ENCODE measurements at regions not wholly inside any gene's neighbourhood (a gene's known extent, or its start where the extent isn't known, plus 50 kb on each side); places are given as distances from the start of the nearest gene placed in this dataset.

- DNase-seq (ENCODE audit: extremely low read depth in 1 of 11, low read depth in 9 of 11, low spot score in 4 of 11), result no peak
Measured at GRCh38 chr18:26794230-26795101, 71.0 kb downstream of the AQP4 start.

- DNase-seq (ENCODE audit: extremely low read depth in 1 of 11, low read depth in 9 of 11, low spot score in 4 of 11), result no peak
Measured at GRCh38 chr18:26792661-26793060, 72.8 kb downstream of the AQP4 start.

DNA sequence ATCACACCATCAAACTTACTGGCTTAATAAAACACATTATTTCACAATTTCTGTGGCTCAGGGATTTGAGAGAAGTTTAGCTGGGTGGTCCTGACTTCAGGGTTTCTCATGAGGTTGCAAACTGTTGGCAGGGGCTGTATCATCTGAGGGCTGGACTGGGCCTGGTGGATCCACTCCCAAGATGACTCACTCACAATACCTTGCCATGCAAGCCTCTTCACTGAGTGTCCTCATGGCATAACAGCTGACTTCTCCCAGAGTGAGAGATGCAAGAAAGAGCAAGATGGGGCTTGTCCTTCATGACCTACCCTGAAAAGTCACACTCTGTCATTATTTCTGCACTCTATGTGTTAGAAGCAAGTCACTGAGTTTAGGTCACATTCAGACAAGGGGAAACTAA is 73.8 kb downstream of the AQP4 start:
- no peak for DNase-seq (ENCODE audit: extremely low read depth in 1 of 11, low read depth in 9 of 11, low spot score in 4 of 11)

GRCh38 chr18:26784599-26784998 is 80.9 kb downstream of the AQP4 start:
- DNase-seq (ENCODE audit: extremely low read depth in 1 of 11, low read depth in 9 of 11, low spot score in 4 of 11), result no peak

DNA sequence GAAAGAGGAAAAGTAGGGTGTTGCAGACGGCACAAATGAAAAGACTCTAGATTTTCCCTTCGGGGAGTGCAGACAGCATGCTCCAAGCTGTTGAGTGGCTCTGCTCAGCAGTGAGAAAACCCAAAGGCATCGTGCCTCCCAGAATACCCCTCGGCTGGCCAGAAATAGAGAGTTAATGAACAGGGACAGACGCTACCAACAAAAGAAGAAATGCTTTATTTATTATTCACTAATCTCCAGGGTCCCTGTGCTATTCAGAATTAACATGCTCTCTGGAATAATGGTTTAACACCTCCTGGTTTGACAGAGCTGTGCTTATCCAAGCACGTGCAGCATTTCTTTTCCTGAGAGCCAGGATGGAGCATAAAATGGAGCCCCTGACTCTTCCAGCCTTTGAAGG is 82.3 kb downstream of the AQP4 start:
- DNase-seq (ENCODE audit: extremely low read depth in 1 of 11, low read depth in 9 of 11, low spot score in 4 of 11), result no peak

DNA sequence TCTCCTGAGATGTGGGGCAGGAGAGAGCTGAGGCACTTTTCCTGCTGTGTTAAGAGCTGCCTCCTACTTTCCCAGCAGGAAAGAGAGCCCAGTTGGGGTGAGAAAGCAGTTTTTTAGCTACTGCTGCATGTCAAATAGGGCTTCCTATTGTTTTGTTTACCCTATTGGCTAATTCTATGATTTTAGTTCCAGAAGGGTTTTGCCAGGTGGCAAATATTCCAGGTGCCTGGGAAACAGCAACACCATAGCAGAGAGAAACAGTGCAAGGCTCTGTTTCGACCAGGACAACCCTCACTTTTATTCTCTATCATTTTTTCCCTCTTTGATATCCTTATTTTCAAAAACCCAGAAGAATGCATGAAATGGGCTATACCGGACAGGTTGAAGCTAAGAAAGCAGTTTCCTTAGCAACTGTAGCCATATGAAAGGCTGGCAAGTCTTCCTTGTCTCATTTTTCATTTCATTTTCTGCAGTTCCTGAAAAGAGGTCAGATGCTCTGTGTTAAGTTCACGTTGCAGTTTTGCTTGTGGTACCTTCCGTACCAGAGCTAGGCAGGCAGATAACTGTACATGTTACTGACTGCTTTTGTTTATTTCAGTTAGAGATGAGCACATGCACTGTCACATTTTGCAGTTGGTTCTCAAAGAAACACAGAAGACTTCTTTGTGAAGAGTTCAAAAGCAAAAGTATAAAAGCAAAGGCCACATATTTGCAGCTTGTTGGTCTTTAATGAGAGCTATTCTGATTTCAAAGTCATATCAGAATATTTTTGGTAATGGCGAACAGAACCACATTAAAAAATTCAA is 84.8 kb downstream of the AQP4 start:
- DNase-seq (ENCODE audit: extremely low read depth in 1 of 11, low read depth in 9 of 11, low spot score in 4 of 11), result no peak

DNA sequence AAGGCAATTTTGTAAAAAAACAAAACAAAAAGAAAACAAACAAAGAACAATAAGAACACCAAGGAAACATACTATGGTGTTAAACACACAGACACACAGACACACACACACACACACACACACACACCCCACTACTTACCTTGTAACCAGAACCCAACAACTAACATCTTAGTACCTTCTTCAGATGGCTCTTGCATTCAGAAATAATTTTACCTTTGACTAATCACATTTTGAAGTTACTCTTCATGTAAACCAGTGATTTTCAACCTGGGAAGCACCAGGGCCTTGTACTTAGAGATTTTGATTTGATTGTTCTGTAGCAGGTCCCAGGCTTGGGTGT is 87.5 kb downstream of the AQP4 start:
- no peak for DNase-seq (ENCODE audit: extremely low read depth in 1 of 11, low read depth in 9 of 11, low spot score in 4 of 11)

DNA sequence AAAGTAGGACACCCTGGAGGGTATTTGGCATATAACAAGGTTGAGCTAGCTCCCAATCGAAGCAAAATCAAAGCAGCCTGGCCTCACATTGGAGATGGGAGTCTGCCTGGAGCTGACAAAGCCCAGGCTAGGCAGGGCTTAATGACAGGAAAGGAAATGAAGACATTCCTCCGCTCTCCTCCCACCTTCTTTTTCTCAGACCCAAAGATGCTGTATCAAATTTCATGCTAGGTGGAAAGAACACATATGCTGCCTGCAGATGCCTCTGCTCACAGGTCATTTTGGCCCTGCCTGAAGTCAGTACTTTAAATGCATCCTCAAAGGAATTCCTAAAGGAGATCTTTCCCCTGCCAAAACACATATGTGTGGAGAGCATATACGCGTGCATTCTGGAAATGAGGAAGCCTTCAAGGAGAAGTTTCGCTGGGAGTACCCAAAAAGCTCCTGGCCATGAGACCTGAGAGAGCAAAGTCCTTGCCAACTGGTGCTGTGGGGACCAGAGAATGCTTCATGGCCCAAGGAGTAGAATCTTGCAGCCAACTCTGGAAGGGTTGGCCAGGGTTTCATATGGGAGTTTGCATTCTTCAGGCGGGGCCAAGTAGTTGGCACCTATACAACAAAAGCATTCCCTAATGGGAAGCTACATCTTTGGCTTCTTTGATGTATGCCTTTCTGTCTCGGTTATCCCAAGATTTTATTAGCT is 88.0 kb downstream of the AQP4 start:
- peak in 8 of 11 donors; percentile 23 to 72 (median 48) for DNase-seq (ENCODE audit: extremely low read depth in 1 of 11, low read depth in 9 of 11, low spot score in 4 of 11)

- no peak for DNase-seq (ENCODE audit: extremely low read depth in 1 of 11, low read depth in 9 of 11, low spot score in 4 of 11)
Measured at GRCh38 chr18:26772691-26773090, 92.8 kb downstream of the AQP4 start.

DNA sequence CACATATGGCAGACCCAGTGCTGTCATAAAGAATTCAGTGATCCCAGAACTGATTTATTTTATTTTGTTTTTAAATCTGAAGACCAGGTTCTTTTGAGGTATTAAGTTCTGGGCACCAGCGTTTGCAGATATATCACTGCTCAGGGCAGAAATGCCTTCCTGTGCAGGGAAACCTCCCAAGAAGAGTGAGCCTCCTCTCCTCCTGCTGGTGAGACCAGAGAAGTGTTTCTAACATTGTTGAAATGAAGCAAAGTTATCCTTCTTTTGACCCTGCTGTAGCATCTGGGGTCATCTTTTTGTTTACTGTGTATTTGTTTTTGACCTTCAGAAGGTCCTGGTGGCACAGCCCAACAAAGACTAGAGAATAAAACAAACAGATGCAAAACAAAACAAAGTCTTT is 94.0 kb downstream of the AQP4 start:
- DNase-seq (ENCODE audit: extremely low read depth in 1 of 11, low read depth in 9 of 11, low spot score in 4 of 11), result no peak

- no peak for DNase-seq (ENCODE audit: extremely low read depth in 1 of 11, low read depth in 9 of 11, low spot score in 4 of 11)
Measured at GRCh38 chr18:26768385-26768784, 97.1 kb downstream of the AQP4 start.

- no peak for DNase-seq (ENCODE audit: extremely low read depth in 1 of 11, low read depth in 9 of 11, low spot score in 4 of 11)
Measured at GRCh38 chr18:26765498-26765897, 100.0 kb downstream of the AQP4 start.

GRCh38 chr18:26764586-26764985 is 100.9 kb downstream of the AQP4 start:
- DNase-seq (ENCODE audit: extremely low read depth in 1 of 11, low read depth in 9 of 11, low spot score in 4 of 11), result no peak

DNA sequence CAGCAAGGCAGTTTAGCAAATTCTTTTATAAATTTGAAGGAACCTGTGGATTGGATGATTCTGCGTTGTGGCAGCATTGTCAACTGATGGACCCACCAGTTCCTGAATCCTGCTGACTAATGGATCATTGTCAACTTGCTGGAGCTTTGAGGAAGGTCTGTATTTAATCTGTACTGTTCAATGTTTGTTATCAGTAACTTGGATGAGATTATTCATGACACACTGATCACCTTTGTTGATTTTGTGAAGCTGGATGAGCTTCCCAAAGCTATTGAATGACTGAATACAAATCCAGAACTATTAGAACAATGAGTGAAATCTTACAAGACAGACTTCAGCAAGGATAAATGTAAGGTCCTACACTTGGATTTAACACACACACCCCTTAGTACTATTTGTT is 101.3 kb downstream of the AQP4 start:
- DNase-seq (ENCODE audit: extremely low read depth in 1 of 11, low read depth in 9 of 11, low spot score in 4 of 11), result no peak

- no peak for DNase-seq (ENCODE audit: extremely low read depth in 1 of 11, low read depth in 9 of 11, low spot score in 4 of 11)
Measured at GRCh38 chr18:26763446-26764110, 101.9 kb downstream of the AQP4 start.

DNA sequence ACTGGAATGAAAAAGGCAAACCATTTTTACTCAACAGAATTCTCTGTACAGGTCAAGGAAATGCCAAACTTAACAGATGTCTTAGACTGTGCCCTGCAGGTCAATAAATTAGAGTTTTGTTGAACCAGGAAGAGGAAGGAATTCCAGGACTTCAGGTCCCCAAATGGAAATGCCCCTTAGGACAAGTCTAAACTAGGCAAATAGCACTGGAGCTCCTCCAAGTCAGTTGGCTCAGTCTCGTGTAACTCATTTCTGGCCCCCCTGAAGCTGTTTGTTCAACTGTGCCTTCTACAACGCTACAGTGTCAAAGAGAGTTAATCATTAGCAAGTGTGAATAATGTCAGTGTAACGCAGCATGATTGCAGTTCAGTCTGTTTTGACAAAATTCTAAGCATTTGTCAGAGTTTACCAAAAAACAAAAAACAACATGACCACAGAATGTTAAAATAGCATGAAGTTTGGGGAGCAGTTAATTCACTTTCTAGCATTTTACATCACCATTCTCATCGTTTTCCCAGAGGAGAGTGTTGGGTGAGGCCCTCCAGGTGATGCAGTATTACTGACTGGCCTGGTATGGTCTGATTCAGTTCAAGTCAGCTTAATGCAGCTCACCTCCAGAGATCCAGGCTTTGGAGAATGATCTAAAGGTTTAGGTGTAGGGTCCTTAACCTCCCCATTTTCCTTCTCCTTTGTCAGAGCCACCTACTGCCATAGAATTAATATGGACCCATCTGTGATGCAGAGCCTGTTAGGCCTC is 108.1 kb downstream of the AQP4 start:
- peak in 5 of 11 donors; percentile 24 to 62 (median 36) for DNase-seq (ENCODE audit: extremely low read depth in 1 of 11, low read depth in 9 of 11, low spot score in 4 of 11)

DNA sequence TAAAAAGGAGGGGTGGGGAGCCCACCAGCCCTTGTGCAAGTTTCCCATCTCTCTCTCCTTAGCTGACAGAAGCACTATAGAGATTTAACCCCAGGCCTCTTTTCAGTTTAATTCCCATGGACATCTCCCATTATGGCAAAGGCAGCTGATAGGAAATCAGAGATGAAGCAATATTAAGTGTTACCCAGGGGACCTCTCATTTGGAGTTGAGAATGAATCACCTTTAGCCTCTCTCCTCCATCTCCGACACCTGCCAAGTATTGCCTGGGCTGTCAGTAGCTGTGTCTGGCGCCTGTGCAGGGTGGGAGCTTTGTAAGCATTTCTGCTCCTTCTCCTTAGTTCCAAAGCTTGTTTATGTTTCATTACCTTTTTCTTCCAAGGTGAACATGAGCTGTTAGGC is 109.0 kb downstream of the AQP4 start:
- no peak for DNase-seq (ENCODE audit: extremely low read depth in 1 of 11, low read depth in 9 of 11, low spot score in 4 of 11)

DNA sequence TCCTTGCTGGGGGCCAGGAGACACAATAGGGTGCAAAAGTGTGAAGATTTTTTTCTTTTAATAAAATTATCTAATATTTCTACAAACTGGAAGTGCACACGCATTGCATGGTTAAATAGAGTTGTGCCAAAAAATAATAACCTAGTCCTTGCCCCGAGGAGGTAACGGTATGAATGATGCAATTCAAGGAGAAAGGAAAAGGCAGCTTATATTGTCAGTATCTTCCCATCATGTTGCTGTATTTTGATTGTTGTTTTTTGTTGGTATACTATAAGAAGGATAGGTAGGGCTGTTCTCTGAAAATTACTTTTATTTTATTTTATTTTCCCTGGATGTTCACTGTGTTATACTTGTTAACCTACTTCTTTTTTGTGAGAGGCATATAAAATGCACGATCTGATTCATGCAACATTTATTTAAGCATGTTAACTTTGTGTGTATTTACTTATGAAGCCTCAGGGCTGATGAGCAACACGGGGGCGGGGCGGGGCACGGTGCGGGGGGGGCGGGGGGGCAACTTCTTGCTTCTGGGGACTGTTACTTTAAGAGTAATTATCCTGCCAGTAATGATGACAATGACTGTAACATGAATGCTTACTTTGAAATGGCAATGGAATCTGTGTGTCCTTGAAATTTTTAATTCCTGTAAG is 118.6 kb downstream of the AQP4 start:
- no peak for DNase-seq (ENCODE audit: extremely low read depth in 1 of 11, low read depth in 9 of 11, low spot score in 4 of 11)
